ENCODE measurements at regions not wholly inside any gene's neighbourhood (a gene's known extent, or its start where the extent isn't known, plus 50 kb on each side); places are given as distances from the start of the nearest gene placed in this dataset.

DNA sequence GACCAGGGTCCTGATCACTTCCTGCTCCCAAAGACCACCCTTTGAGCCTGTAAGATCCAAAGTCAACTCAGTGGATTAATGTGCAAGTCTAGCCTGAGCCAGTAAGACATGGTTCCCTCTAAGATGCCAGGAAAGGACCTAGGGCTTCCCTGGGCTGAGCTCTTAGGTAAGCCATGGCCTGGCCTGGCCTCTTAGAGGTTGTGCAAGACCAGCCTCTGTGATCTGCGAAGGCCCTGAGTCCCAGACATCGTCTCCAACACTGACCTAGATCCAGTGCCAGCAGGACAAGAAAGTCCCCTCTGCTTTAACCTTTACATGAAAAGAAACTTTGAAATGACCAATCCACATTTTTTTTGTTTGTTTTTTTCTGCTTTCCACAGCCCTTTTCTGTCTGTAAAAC is 73.6 kb upstream of the CYP1B1 start:
- TF ChIP-seq, protein P1, sequence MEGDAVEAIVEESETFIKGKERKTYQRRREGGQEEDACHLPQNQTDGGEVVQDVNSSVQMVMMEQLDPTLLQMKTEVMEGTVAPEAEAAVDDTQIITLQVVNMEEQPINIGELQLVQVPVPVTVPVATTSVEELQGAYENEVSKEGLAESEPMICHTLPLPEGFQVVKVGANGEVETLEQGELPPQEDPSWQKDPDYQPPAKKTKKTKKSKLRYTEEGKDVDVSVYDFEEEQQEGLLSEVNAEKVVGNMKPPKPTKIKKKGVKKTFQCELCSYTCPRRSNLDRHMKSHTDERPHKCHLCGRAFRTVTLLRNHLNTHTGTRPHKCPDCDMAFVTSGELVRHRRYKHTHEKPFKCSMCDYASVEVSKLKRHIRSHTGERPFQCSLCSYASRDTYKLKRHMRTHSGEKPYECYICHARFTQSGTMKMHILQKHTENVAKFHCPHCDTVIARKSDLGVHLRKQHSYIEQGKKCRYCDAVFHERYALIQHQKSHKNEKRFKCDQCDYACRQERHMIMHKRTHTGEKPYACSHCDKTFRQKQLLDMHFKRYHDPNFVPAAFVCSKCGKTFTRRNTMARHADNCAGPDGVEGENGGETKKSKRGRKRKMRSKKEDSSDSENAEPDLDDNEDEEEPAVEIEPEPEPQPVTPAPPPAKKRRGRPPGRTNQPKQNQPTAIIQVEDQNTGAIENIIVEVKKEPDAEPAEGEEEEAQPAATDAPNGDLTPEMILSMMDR (IDR thresholded peaks at IDR 0.05; ENCODE audit: low read depth, low read length): no peak
- no peak for DNase-seq (ENCODE audit: extremely low read depth, low read depth)

- peak; percentile 46 for DNase-seq (ENCODE audit: extremely low read depth, low read depth)
- TF ChIP-seq, protein P1 (IDR thresholded peaks at IDR 0.05; ENCODE audit: low read depth, low read length): no peak
Measured at GRCh38 chr2:38148501-38148900, 72.5 kb upstream of the CYP1B1 start.

GRCh38 chr2:38147333-38148121 is 71.6 kb upstream of the CYP1B1 start:
- TF ChIP-seq, protein P1 (IDR thresholded peaks at IDR 0.05; ENCODE audit: low read depth, low read length): no peak
- no peak for DNase-seq (ENCODE audit: extremely low read depth, low read depth)

DNA sequence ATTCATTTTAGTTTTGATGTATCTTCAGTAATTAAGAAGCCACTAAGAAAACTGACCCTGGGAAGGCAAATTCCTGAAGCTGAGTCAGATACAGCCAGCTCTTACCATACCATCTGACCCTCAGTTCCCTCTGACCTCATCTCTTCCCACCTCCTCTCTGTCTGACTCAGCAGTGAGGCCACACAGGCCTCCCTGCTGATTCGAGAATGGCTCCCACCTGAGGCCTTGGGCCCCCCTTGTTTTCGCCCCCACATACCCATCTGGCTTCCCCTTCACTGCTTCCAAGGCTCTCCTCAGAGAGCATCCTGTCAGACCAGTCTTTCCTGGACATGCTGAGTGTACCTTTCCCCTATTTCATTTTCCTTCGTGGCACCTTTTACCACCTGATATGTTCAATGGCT is 71.0 kb upstream of the CYP1B1 start:
- peak; percentile 90 for DNase-seq (ENCODE audit: extremely low read depth, low read depth)
- TF ChIP-seq, protein P1 (IDR thresholded peaks at IDR 0.05; ENCODE audit: low read depth, low read length): no peak

GRCh38 chr2:38146275-38146906 is 70.4 kb upstream of the CYP1B1 start:
- DNase-seq (ENCODE audit: extremely low read depth, low read depth): peak; percentile 89
- TF ChIP-seq, protein P1 (IDR thresholded peaks at IDR 0.05; ENCODE audit: low read depth, low read length): no peak

DNA sequence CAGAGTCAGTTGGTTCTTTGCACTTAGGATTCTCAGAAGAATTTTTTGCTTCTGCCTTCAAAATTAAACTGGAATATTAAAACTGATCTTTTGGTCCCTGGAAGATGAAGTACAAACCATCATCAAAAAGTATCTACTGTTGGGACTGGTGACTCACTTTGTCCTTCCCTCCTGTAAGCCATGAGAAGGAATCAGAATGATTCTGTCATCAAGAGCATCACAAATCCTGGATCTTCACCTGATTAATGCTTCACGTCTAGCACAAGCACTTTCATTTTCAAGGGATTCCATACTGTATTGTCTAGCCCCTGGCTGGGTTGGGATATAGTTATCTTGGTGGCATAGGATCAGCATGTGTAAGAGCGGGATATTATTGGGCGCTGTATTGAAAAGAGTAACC is 69.3 kb upstream of the CYP1B1 start:
- DNase-seq (ENCODE audit: extremely low read depth, low read depth): no peak
- TF ChIP-seq, protein P1 (IDR thresholded peaks at IDR 0.05; ENCODE audit: low read depth, low read length): no peak

GRCh38 chr2:38142627-38143026 is 66.7 kb upstream of the CYP1B1 start:
- TF ChIP-seq, protein P1 (IDR thresholded peaks at IDR 0.05; ENCODE audit: low read depth, low read length): no peak
- no peak for DNase-seq (ENCODE audit: extremely low read depth, low read depth)

All from AG09319 (cell line).